C4-2B (cell line): ENCODE measurements at regions not wholly inside any gene's neighbourhood (a gene's known extent, or its start where the extent isn't known, plus 50 kb on each side); places are given as distances from the start of the nearest gene placed in this dataset.

Experiments
- ZFX ChIP-seq: fragments of 450-650 bp; IDR thresholded peaks from 2 replicates; pipeline ENCODE4 v1.6.1; 2017
- TF ChIP-seq, protein P1 (sequence below): fragments of 450-650 bp; conservative IDR thresholded peaks from 2 replicates; pipeline ENCODE4 v1.5.1; 2017; ENCODE audit warnings: mild to moderate bottlenecking

- TF ChIP-seq, protein P1, sequence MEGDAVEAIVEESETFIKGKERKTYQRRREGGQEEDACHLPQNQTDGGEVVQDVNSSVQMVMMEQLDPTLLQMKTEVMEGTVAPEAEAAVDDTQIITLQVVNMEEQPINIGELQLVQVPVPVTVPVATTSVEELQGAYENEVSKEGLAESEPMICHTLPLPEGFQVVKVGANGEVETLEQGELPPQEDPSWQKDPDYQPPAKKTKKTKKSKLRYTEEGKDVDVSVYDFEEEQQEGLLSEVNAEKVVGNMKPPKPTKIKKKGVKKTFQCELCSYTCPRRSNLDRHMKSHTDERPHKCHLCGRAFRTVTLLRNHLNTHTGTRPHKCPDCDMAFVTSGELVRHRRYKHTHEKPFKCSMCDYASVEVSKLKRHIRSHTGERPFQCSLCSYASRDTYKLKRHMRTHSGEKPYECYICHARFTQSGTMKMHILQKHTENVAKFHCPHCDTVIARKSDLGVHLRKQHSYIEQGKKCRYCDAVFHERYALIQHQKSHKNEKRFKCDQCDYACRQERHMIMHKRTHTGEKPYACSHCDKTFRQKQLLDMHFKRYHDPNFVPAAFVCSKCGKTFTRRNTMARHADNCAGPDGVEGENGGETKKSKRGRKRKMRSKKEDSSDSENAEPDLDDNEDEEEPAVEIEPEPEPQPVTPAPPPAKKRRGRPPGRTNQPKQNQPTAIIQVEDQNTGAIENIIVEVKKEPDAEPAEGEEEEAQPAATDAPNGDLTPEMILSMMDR: no peak
- no peak for TF ChIP-seq ZFX
Observed at GRCh38 chr14:85461432-85462133, 68.4 kb upstream of the FLRT2 start.
